H9 (cell line): ENCODE measurements at regions not wholly inside any gene's neighbourhood (a gene's known extent, or its start where the extent isn't known, plus 50 kb on each side); places are given as distances from the start of the nearest gene placed in this dataset.

Experiments used
- DNase-seq: peaks from one replicate; pipeline ENCODE4 v3.0.0-alpha.2; 2017
- H2AFZ ChIP-seq: one replicate; pipeline ENCODE4 v1.6.1; 2013; ENCODE audit warnings: mild to moderate bottlenecking, low read length, control low read depth, moderate library complexity
- H2AK5ac ChIP-seq: 2 replicates; pipeline ENCODE4 v1.6.1; 2013; ENCODE audit warnings: low read length, control low read depth, mixed read lengths; ENCODE audit not compliant: insufficient read length
- H2BK120ac ChIP-seq: one replicate; pipeline ENCODE4 v1.6.1; 2013; ENCODE audit warnings: low read depth, mild to moderate bottlenecking, low read length, control low read depth, inconsistent platforms; ENCODE audit not compliant: poor library complexity, severe bottlenecking
- H2BK12ac ChIP-seq: 2 replicates; pipeline ENCODE4 v1.6.1; 2013; ENCODE audit warnings: low read length, control low read depth, mixed read lengths, low read depth; ENCODE audit not compliant: insufficient read length
- H2BK15ac ChIP-seq: 2 replicates; pipeline ENCODE4 v1.6.1; 2013; ENCODE audit warnings: low read depth, low read length, control low read depth
- H2BK20ac ChIP-seq: one replicate; pipeline ENCODE4 v1.6.1; 2013; ENCODE audit warnings: low read depth, mild to moderate bottlenecking, low read length, control low read depth, inconsistent platforms; ENCODE audit not compliant: poor library complexity, severe bottlenecking
- H2BK5ac ChIP-seq: 2 replicates; pipeline ENCODE4 v1.6.1; 2013; ENCODE audit warnings: low read length, control low read depth, mixed read lengths; ENCODE audit not compliant: insufficient read length
- H3K14ac ChIP-seq: 2 replicates; pipeline ENCODE4 v1.6.1; 2013; ENCODE audit warnings: low read length, control low read depth; ENCODE audit not compliant: insufficient read depth
- H3K18ac ChIP-seq: 2 replicates; pipeline ENCODE4 v1.6.1; 2013; ENCODE audit warnings: low read depth, mild to moderate bottlenecking, mixed read lengths, low read length, control low read depth; ENCODE audit not compliant: insufficient read length
- H3K23ac ChIP-seq: 2 replicates; pipeline ENCODE4 v1.6.1; 2013; ENCODE audit warnings: low read length, control low read depth, mixed read lengths, low read depth; ENCODE audit not compliant: insufficient read length
- H3K23me2 ChIP-seq: 2 replicates; pipeline ENCODE4 v1.6.1; 2013; ENCODE audit warnings: low read depth, mild to moderate bottlenecking, mixed read lengths, low read length, control low read depth; ENCODE audit not compliant: insufficient read length, poor library complexity, severe bottlenecking
- H3K27ac ChIP-seq: 2 replicates; pipeline ENCODE4 v1.5.1; 2013; ENCODE audit warnings: low read length, control low read depth, mixed read lengths, low read depth; ENCODE audit not compliant: insufficient read length
- H3K27me3 ChIP-seq: 2 replicates; pipeline ENCODE4 v1.6.1; 2013; ENCODE audit warnings: low read length, control low read depth, inconsistent platforms; ENCODE audit not compliant: insufficient read depth
- H3K4ac ChIP-seq: 2 replicates; pipeline ENCODE4 v1.6.1; 2013; ENCODE audit warnings: low read depth, mild to moderate bottlenecking, control low read depth, inconsistent platforms, low read length, moderate library complexity
- H3K4me1 ChIP-seq: 2 replicates; pipeline ENCODE4 v1.6.1; 2013; ENCODE audit warnings: low read length, control low read depth, inconsistent platforms; ENCODE audit not compliant: insufficient read depth
- H3K4me2 ChIP-seq: 2 replicates; pipeline ENCODE4 v1.6.1; 2013; ENCODE audit warnings: low read length, control low read depth, mixed read lengths; ENCODE audit not compliant: insufficient read length, insufficient read depth
- H3K56ac ChIP-seq: 2 replicates; pipeline ENCODE4 v1.6.1; 2013; ENCODE audit warnings: low read depth, mild to moderate bottlenecking, mixed read lengths, low read length, control low read depth; ENCODE audit not compliant: insufficient read length
- H3K79me1 ChIP-seq: 2 replicates; pipeline ENCODE4 v1.6.1; 2013; ENCODE audit warnings: low read depth, mild to moderate bottlenecking, moderate library complexity, low read length, control low read depth, inconsistent platforms; ENCODE audit not compliant: insufficient read depth, poor library complexity, severe bottlenecking
- H3K79me2 ChIP-seq: 2 replicates; pipeline ENCODE4 v1.6.1; 2013; ENCODE audit warnings: low read length, control low read depth, inconsistent platforms; ENCODE audit not compliant: insufficient read depth
- H3K9ac ChIP-seq: 2 replicates; pipeline ENCODE4 v1.6.1; 2013; ENCODE audit warnings: low read length, control low read depth, mixed read lengths; ENCODE audit not compliant: insufficient read length; ENCODE audit errors: extremely low read depth
- H3K9me3 ChIP-seq: one replicate; pipeline ENCODE4 v1.6.1; 2013; ENCODE audit warnings: low read depth, low read length, inconsistent platforms; ENCODE audit not compliant: control insufficient read depth
- H3T11ph ChIP-seq: one replicate; pipeline ENCODE4 v1.6.1; 2013; ENCODE audit warnings: mild to moderate bottlenecking, low read length, control low read depth, inconsistent platforms
- H4K20me1 ChIP-seq: one replicate; pipeline ENCODE4 v1.6.1; 2013; ENCODE audit not compliant: control insufficient read depth, insufficient read length, insufficient read depth
- H4K5ac ChIP-seq: 2 replicates; pipeline ENCODE4 v1.6.1; 2013; ENCODE audit warnings: low read depth, mild to moderate bottlenecking, mixed read lengths, low read length, control low read depth; ENCODE audit not compliant: insufficient read length
- H4K8ac ChIP-seq: replicated peaks from 2 replicates; pipeline ENCODE4 v1.6.1; 2013; ENCODE audit warnings: low read length, control low read depth, mixed read lengths, low read depth; ENCODE audit not compliant: insufficient read length
- H4K91ac ChIP-seq: 2 replicates; pipeline ENCODE4 v1.6.1; 2013; ENCODE audit warnings: low read depth, mild to moderate bottlenecking, moderate library complexity, mixed read lengths, low read length, control low read depth; ENCODE audit not compliant: insufficient read length
- H3K27ac Mint-ChIP-seq, 3 experiments: 2 replicates in 2 of 3; 3 replicates in 1 of 3; pipeline ENCODE4 v1.8.0; 2020 to 2021; ENCODE audit warnings: mixed read lengths in 3 of 3, mild to moderate bottlenecking in 1 of 3, moderate library complexity in 1 of 3
- H3K27me3 Mint-ChIP-seq: 2 replicates; pipeline ENCODE4 v1.8.0; 2021; ENCODE audit warnings: low read depth, mild to moderate bottlenecking, moderate library complexity, mixed read lengths
- H3K36me3 Mint-ChIP-seq, 3 experiments: 2 replicates in 2 of 3; 3 replicates in 1 of 3; pipeline ENCODE4 v1.8.0; 2020 to 2021; ENCODE audit warnings: low read depth in 3 of 3, mixed read lengths in 3 of 3; ENCODE audit not compliant: insufficient read depth in 1 of 3
- H3K4me1 Mint-ChIP-seq, 2 experiments: 2 replicates each; pipeline ENCODE4 v1.8.0; 2020; ENCODE audit warnings: mixed read lengths in 2 of 2
- H3K4me3 Mint-ChIP-seq, 2 experiments: 2 replicates in 1 of 2; 3 replicates in 1 of 2; pipeline ENCODE4 v1.8.0; 2020 to 2021; ENCODE audit warnings: mild to moderate bottlenecking in 2 of 2, mixed read lengths in 2 of 2, moderate library complexity in 1 of 2
- H3K9me3 Mint-ChIP-seq, 2 experiments: 2 replicates in 1 of 2; 3 replicates in 1 of 2; pipeline ENCODE4 v1.8.0; 2020; ENCODE audit warnings: mild to moderate bottlenecking in 2 of 2, mixed read lengths in 2 of 2, moderate library complexity in 1 of 2
- WGBS: extraction: QIAGEN DNeasy Blood & Tissue Kit; methylation state at CpG from one replicate; pipeline ENCODE4 v1.1.7; 2013; ENCODE audit warnings: missing lambda C conversion rate, low lambda C conversion rate, mixed read lengths; ENCODE audit not compliant: insufficient read length; ENCODE audit errors: extremely low coverage; 5-methylcytosine and 5-hydroxymethylcytosine counted together
- TF ChIP-seq, protein P1 (sequence below): fragments of 200-600 bp; sonication (generic); conservative IDR thresholded peaks from 3 replicates; pipeline ENCODE4 v1.8.0; 2021; ENCODE audit warnings: antibody characterized with exemption, mild to moderate bottlenecking

- Histone ChIP-seq H2BK12ac (no peak overlapping the region), H3K79me2 (no peaks in the 10 kb centered on the region), H2BK15ac (no peak overlapping the region), H4K20me1 (no peaks in the 10 kb centered on the region), H3K18ac (no peak overlapping the region), H4K91ac (no peak overlapping the region), H3K4ac (no peak overlapping the region), H3K27ac (no peak overlapping the region), H3T11ph (no peak overlapping the region), H2BK20ac (no peak overlapping the region), H3K56ac (no peak overlapping the region), H3K79me1 (no peaks in the 10 kb centered on the region), H3K4me1 (no peaks in the 10 kb centered on the region), H3K23ac (no peak overlapping the region), H3K23me2 (no peaks in the 10 kb centered on the region), H2BK120ac (no peak overlapping the region), H2AK5ac (no peak overlapping the region), H2BK5ac (no peak overlapping the region), H3K27me3 (no peaks in the 10 kb centered on the region), H3K9ac (no peak overlapping the region), H3K14ac (no peak overlapping the region), H2AFZ (no peak overlapping the region), H3K9me3 (no peaks in the 10 kb centered on the region), H3K4me2 (no peak overlapping the region), H4K5ac (no peak overlapping the region), H4K8ac (no peak overlapping the region)
- Mint-ChIP-seq H3K9me3 (peaks cover 17 to 21% of the 10 kb centered on the region in 2 experiments), H3K36me3 (peaks cover 0 to 25% (median 3%) of the 10 kb centered on the region in 3 experiments; a peak in 4 of 7 replicates), H3K4me1 (no peaks in the 10 kb centered on the region), H3K27ac (no peak overlapping the region), H3K4me3 (no peak overlapping the region), H3K27me3 (no peaks in the 10 kb centered on the region)
- WGBS: no CpG with 5 or more reads among the region's 1 CpG
- DNase-seq: no peak
- TF ChIP-seq, protein P1, sequence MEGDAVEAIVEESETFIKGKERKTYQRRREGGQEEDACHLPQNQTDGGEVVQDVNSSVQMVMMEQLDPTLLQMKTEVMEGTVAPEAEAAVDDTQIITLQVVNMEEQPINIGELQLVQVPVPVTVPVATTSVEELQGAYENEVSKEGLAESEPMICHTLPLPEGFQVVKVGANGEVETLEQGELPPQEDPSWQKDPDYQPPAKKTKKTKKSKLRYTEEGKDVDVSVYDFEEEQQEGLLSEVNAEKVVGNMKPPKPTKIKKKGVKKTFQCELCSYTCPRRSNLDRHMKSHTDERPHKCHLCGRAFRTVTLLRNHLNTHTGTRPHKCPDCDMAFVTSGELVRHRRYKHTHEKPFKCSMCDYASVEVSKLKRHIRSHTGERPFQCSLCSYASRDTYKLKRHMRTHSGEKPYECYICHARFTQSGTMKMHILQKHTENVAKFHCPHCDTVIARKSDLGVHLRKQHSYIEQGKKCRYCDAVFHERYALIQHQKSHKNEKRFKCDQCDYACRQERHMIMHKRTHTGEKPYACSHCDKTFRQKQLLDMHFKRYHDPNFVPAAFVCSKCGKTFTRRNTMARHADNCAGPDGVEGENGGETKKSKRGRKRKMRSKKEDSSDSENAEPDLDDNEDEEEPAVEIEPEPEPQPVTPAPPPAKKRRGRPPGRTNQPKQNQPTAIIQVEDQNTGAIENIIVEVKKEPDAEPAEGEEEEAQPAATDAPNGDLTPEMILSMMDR: no peak
Measured at GRCh38 chr7:90025771-90026170, 128.5 kb upstream of the STEAP1 start.
